ENCODE measurements at regions not wholly inside any gene's neighbourhood (a gene's known extent, or its start where the extent isn't known, plus 50 kb on each side); places are given as distances from the start of the nearest gene placed in this dataset.

DNA sequence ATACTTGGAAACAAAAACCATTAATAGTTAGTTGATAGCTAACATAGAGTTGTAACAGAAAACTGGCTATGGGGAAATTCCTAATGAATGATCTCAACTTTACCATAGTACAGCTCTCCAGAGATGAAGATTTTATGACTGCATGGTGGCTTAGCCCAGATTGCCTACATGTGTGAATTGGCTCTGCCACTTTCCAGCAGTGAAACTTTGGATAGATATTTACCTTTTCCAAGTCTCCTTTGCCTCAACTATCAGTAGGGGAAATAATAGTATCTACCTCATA is 161.1 kb downstream of the LACC1 start:
- DNase-seq (ENCODE audit: low read depth, low spot score), result no peak
- FAIRE-seq, result no peak
- Histone ChIP-seq H3K27ac (ENCODE audit: control insufficient read depth, insufficient read depth) (no peak overlapping the region), H3K4me2 (ENCODE audit: control insufficient read depth, insufficient read depth) (no peak overlapping the region), H3K9me3 (replicated peaks; ENCODE audit: control insufficient read depth, insufficient read depth, low read length) (no peaks in the 10 kb centered on the region), H3K36me3 (ENCODE audit: control insufficient read depth in 2 of 2, insufficient read depth in 2 of 2, low read length in 1 of 2) (no peaks in the 10 kb centered on the region), H2AFZ (ENCODE audit: control insufficient read depth, low read depth, low read length) (no peak overlapping the region), H3K4me1 (ENCODE audit: control insufficient read depth, insufficient read depth, low read length) (no peaks in the 10 kb centered on the region), H3K4me3 (no peak overlapping the region), H3K79me2 (ENCODE audit: control insufficient read depth, insufficient read depth, low read length) (no peaks in the 10 kb centered on the region), H3K27me3 (replicated peaks in 1 of 2; ENCODE audit: control insufficient read depth in 2 of 2, insufficient read depth in 2 of 2, low read length in 1 of 2) (no peaks in the 10 kb centered on the region), H4K20me1 (ENCODE audit: control insufficient read depth, insufficient read depth) (no peaks in the 10 kb centered on the region), H3K9ac (ENCODE audit: control insufficient read depth, insufficient read depth, low read length) (no peak overlapping the region)
- ChIA-PET SMC1A (ENCODE audit: uncharacterized antibody, unreplicated experiment) (no interaction called here), RAD21 (ENCODE audit: unreplicated experiment) (no interaction called here), POLR2A (no interaction called here), CTCF (no interaction called here)
- intact Hi-C loops (cut with micrococcal nuclease; ENCODE audit: unreplicated experiment), result no loop called here
- no TSS peak for BruUV-seq (replicated peaks)
- ATAC-seq, result no peak
- in situ Hi-C loops (cut with MboI), result no loop called here
- TF ChIP-seq, protein P1, sequence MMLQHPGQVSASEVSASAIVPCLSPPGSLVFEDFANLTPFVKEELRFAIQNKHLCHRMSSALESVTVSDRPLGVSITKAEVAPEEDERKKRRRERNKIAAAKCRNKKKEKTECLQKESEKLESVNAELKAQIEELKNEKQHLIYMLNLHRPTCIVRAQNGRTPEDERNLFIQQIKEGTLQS (IDR thresholded peaks at IDR 0.05; ENCODE audit: borderline replicate concordance, extremely low read depth, low read depth, low read length), result no peak
- TF ChIP-seq BHLHE40 (IDR thresholded peaks at IDR 0.05; ENCODE audit: borderline replicate concordance in 1 of 2, low read depth in 2 of 2, low read length in 1 of 2) (no peak), IKZF2 (IDR thresholded peaks at IDR 0.05) (no peak), CHD4 (IDR thresholded peaks at IDR 0.05) (no peak), MEF2A (IDR thresholded peaks at IDR 0.05; ENCODE audit: insufficient read depth, low read depth, low read length) (no peak), WRNIP1 (IDR thresholded peaks at IDR 0.05; ENCODE audit: borderline replicate concordance, low read depth, low read length) (no peak), EED (IDR thresholded peaks at IDR 0.05; ENCODE audit: low read depth) (no peak), FOXM1 (IDR thresholded peaks at IDR 0.05; ENCODE audit: low read depth, low read length) (no peak), FOS (IDR thresholded peaks at IDR 0.05; ENCODE audit: borderline replicate concordance, extremely low read depth, insufficient read length) (no peak), TCF7 (IDR thresholded peaks at IDR 0.05; ENCODE audit: borderline replicate concordance) (no peak), RBBP5 (conservative IDR thresholded peaks at IDR 0.05) (no peak)
- TF ChIP-seq, protein P2, sequence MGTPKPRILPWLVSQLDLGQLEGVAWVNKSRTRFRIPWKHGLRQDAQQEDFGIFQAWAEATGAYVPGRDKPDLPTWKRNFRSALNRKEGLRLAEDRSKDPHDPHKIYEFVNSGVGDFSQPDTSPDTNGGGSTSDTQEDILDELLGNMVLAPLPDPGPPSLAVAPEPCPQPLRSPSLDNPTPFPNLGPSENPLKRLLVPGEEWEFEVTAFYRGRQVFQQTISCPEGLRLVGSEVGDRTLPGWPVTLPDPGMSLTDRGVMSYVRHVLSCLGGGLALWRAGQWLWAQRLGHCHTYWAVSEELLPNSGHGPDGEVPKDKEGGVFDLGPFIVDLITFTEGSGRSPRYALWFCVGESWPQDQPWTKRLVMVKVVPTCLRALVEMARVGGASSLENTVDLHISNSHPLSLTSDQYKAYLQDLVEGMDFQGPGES (IDR thresholded peaks at IDR 0.05), result no peak
- TF ChIP-seq, protein P3, sequence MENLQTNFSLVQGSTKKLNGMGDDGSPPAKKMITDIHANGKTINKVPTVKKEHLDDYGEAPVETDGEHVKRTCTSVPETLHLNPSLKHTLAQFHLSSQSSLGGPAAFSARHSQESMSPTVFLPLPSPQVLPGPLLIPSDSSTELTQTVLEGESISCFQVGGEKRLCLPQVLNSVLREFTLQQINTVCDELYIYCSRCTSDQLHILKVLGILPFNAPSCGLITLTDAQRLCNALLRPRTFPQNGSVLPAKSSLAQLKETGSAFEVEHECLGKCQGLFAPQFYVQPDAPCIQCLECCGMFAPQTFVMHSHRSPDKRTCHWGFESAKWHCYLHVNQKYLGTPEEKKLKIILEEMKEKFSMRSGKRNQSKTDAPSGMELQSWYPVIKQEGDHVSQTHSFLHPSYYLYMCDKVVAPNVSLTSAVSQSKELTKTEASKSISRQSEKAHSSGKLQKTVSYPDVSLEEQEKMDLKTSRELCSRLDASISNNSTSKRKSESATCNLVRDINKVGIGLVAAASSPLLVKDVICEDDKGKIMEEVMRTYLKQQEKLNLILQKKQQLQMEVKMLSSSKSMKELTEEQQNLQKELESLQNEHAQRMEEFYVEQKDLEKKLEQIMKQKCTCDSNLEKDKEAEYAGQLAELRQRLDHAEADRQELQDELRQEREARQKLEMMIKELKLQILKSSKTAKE (IDR thresholded peaks at IDR 0.05; ENCODE audit: low read depth, poor library complexity, severe bottlenecking), result no peak
- TF ChIP-seq, protein P4, sequence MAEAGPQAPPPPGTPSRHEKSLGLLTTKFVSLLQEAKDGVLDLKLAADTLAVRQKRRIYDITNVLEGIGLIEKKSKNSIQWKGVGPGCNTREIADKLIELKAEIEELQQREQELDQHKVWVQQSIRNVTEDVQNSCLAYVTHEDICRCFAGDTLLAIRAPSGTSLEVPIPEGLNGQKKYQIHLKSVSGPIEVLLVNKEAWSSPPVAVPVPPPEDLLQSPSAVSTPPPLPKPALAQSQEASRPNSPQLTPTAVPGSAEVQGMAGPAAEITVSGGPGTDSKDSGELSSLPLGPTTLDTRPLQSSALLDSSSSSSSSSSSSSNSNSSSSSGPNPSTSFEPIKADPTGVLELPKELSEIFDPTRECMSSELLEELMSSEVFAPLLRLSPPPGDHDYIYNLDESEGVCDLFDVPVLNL (IDR thresholded peaks at IDR 0.05; ENCODE audit: low read depth, low read length), result no peak
- TF ChIP-seq, protein P5, sequence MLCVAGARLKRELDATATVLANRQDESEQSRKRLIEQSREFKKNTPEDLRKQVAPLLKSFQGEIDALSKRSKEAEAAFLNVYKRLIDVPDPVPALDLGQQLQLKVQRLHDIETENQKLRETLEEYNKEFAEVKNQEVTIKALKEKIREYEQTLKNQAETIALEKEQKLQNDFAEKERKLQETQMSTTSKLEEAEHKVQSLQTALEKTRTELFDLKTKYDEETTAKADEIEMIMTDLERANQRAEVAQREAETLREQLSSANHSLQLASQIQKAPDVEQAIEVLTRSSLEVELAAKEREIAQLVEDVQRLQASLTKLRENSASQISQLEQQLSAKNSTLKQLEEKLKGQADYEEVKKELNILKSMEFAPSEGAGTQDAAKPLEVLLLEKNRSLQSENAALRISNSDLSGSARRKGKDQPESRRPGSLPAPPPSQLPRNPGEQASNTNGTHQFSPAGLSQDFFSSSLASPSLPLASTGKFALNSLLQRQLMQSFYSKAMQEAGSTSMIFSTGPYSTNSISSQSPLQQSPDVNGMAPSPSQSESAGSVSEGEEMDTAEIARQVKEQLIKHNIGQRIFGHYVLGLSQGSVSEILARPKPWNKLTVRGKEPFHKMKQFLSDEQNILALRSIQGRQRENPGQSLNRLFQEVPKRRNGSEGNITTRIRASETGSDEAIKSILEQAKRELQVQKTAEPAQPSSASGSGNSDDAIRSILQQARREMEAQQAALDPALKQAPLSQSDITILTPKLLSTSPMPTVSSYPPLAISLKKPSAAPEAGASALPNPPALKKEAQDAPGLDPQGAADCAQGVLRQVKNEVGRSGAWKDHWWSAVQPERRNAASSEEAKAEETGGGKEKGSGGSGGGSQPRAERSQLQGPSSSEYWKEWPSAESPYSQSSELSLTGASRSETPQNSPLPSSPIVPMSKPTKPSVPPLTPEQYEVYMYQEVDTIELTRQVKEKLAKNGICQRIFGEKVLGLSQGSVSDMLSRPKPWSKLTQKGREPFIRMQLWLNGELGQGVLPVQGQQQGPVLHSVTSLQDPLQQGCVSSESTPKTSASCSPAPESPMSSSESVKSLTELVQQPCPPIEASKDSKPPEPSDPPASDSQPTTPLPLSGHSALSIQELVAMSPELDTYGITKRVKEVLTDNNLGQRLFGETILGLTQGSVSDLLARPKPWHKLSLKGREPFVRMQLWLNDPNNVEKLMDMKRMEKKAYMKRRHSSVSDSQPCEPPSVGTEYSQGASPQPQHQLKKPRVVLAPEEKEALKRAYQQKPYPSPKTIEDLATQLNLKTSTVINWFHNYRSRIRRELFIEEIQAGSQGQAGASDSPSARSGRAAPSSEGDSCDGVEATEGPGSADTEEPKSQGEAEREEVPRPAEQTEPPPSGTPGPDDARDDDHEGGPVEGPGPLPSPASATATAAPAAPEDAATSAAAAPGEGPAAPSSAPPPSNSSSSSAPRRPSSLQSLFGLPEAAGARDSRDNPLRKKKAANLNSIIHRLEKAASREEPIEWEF (IDR thresholded peaks at IDR 0.05; ENCODE audit: insufficient replicate concordance, low read depth, low read length), result no peak

All from GM12878 (cell line).